ENCODE measurements at regions not wholly inside any gene's neighbourhood (a gene's known extent, or its start where the extent isn't known, plus 50 kb on each side); places are given as distances from the start of the nearest gene placed in this dataset.

GRCh38 chr16:73280388-73280787 lies 232.5 kb upstream of the ZFHX3 start:
- no peak for TF ChIP-seq CTCF (IDR thresholded peaks at IDR 0.05; ENCODE audit: control insufficient read depth, extremely low read depth, insufficient read depth)
- no peak for DNase-seq (ENCODE audit: low read depth)
- no peak overlapping the region for H3K4me3 ChIP-seq (ENCODE audit: low read depth, low read length)

DNA sequence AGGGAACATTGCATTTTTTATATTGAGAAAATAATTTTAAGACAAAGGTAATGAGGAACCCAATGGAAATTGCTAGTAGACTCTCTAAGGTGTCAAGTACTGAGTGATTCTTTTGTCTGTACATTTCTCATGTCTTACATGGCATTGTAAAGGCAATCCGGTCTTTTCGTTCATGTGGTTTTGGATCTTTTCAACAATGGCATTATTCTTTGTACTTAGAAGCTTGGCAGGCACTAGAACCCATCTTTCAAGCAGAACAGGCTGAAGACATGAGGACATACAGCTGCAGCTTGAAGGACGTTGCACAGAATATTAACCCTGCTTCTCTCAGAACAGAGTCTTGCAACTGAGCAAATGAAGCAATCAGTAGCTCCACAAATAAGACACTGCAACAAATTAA lies 231.5 kb upstream of the ZFHX3 start:
- no peak overlapping the region for H3K4me3 ChIP-seq (ENCODE audit: low read depth, low read length)
- DNase-seq (ENCODE audit: low read depth), result no peak

DNA sequence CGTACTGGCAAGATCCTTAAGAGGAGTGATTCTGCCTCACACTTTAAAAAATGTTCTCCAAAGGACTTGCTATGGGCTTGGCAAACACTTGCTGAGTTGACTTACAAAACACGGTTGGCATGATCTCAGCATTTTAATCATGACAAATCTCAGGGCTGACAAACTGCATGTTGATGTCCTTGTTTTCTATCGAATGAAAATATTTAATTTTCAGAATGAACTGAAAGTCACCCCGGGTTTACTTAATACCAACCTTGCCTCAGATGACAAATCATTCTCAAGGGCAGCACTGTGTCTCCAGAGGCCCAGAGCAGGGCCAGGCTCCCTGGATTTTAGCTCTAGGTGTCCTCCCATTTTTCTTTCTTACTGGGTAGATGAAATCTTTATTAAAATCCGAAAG lies 229.1 kb upstream of the ZFHX3 start:
- DNase-seq (ENCODE audit: low read depth), result no peak
- no peak overlapping the region for H3K4me3 ChIP-seq (ENCODE audit: low read depth, low read length)
- TF ChIP-seq CTCF (IDR thresholded peaks at IDR 0.05; ENCODE audit: control insufficient read depth, extremely low read depth, insufficient read depth), result no peak

More for the DNA sequence above, 231.5 kb upstream of the ZFHX3 start:
- no peak for TF ChIP-seq CTCF (IDR thresholded peaks at IDR 0.05; ENCODE audit: control insufficient read depth, extremely low read depth, insufficient read depth)

- H3K4me3 ChIP-seq (ENCODE audit: low read depth, low read length), result no peak overlapping the region
- TF ChIP-seq CTCF (IDR thresholded peaks at IDR 0.05; ENCODE audit: control insufficient read depth, extremely low read depth, insufficient read depth), result no peak
- DNase-seq (ENCODE audit: low read depth), result no peak
These were observed 227.5 kb upstream of the ZFHX3 start for GRCh38 chr16:73275448-73275847.

DNA sequence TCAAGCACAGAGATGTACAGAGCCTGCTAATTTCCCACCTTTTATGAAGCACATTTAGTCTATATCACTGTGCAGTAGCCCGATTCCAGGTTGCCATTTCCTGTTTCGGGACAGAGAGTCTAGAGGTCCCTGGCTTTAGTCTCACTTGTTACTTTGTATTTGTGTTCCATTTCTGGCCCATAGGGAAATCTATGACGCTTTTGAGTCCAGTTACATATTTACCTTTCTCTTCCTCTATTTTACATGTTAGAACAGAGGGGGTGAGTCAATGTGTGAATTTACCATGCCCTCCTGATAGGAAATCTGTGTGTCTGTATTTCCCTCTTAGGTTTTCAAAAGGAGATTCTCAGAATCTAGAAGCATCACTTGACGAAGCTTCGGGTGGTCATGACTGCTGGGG lies 227.1 kb upstream of the ZFHX3 start:
- no peak for TF ChIP-seq CTCF (IDR thresholded peaks at IDR 0.05; ENCODE audit: control insufficient read depth, extremely low read depth, insufficient read depth)
- H3K4me3 ChIP-seq (ENCODE audit: low read depth, low read length), result no peak overlapping the region
- no peak for DNase-seq (ENCODE audit: low read depth)

DNA sequence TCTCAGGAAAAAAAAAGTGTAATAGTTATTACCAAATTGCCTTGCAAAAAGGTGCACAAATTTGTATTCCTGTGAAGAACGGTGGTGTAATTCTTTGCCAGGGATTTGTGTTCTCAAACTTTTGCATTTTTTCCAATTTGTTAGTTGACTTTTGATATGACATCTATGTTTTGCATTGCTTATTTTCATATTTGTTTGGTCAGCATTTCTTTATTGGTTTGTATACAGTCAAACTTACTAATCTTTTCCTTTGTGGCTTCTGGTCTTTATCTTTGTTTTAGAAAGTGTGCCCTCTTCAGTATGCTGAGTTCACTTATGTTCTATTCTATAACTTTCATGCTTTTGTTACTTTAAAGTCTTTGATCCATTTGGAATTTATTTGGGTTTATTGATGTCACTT lies 226.2 kb upstream of the ZFHX3 start:
- no peak for DNase-seq (ENCODE audit: low read depth)
- TF ChIP-seq CTCF (IDR thresholded peaks at IDR 0.05; ENCODE audit: control insufficient read depth, extremely low read depth, insufficient read depth), result no peak
- no peak overlapping the region for H3K4me3 ChIP-seq (ENCODE audit: low read depth, low read length)

DNA sequence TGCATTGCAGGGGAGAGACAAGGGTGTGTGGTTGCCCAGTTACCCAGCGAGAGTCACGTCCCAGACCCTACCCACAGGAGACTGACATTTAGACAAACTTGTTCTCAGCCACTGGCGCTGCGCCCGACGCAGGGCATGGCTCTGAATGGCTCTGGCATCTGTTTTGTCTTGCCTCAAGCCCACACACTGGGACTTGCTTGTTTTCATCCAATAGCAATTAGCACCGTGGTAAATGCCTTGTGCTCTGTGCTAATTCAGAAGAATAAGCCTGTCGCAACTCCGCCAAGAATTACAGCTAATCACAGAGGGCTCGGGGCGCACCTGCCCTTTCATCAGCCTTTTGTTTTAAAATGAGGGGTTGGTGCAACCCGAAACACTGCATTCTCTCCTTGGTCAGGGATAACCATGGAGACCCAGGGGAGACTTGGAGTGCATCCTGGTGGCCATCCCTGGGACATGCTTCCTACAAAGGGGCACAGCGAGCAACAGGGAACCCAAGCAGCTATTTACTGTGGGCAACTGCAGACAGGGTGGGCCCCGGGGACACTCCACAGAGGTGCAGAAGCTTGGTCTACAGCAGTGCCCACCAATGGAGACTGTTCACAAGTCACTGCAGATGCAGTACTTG lies 220.6 kb upstream of the ZFHX3 start:
- TF ChIP-seq CTCF (IDR thresholded peaks at IDR 0.05; ENCODE audit: control insufficient read depth, extremely low read depth, insufficient read depth), result no peak
- no peak for DNase-seq (ENCODE audit: low read depth)
- H3K4me3 ChIP-seq (ENCODE audit: low read depth, low read length), result no peak overlapping the region
